Vagina (tissue), 2 donors: ENCODE measurements at regions not wholly inside any gene's neighbourhood (a gene's known extent, or its start where the extent isn't known, plus 50 kb on each side); places are given as distances from the start of the nearest gene placed in this dataset.

Experiments used
- DNase-seq, 2 donors: peaks; one replicate each; pipeline ENCODE4 v3.0.0-alpha.2; 2017; ENCODE audit errors: extremely low spot score in 2 of 2
- H3K27ac ChIP-seq: fragments of 200-600 bp; sonication (generic); one replicate; pipeline ENCODE4 v1.5.1; 2019
- H3K27me3 ChIP-seq: fragments of 200-600 bp; sonication (generic); one replicate; pipeline ENCODE4 v1.5.1; 2019
- H3K36me3 ChIP-seq, 2 donors: fragments of 200-600 bp; sonication (generic); one replicate each; pipeline ENCODE4 v1.5.1; 2017 to 2019
- H3K4me1 ChIP-seq: fragments of 200-600 bp; sonication (generic); one replicate; pipeline ENCODE4 v1.5.1; 2019
- H3K4me3 ChIP-seq, 2 donors: fragments of 200-600 bp; sonication (generic); 1 replicate in 1 of 2; 2 replicates in 1 of 2; pipeline ENCODE4 v1.5.1; 2016 to 2019
- H3K9me3 ChIP-seq: fragments of 200-600 bp; sonication (generic); one replicate; pipeline ENCODE4 v1.5.1; 2019
- POLR2A ChIP-seq, 2 donors: fragments of 450-650 bp; IDR thresholded peaks; one replicate each; pipeline ENCODE4 v1.6.1; 2017; ENCODE audit warnings: antibody characterized with exemption in 2 of 2, mild to moderate bottlenecking in 2 of 2, moderate library complexity in 2 of 2
- POLR2AphosphoS5 ChIP-seq, 2 donors: sonication (generic); formaldehyde crosslinking; IDR thresholded peaks; one replicate each; pipeline ENCODE4 v1.9.0; 2017; ENCODE audit warnings: antibody characterized with exemption in 2 of 2, mild to moderate bottlenecking in 2 of 2, low read depth in 1 of 2; ENCODE audit not compliant: insufficient read depth in 1 of 2
- intact Hi-C: fragments of 100-400 bp; cut with DNase I; formaldehyde crosslinking; loops from one replicate; pipeline ENCODE4 v1.15.1; 2023
- TF ChIP-seq, protein P1 (sequence below), 3 experiments: fragments of 450-650 bp in 2 of 3; fragments of 200-600 bp in 1 of 3; sonication (generic) in 1 of 3; IDR thresholded peaks; one replicate each; pipeline ENCODE4 v1.5.1; 2017 to 2019; ENCODE audit warnings: antibody characterized with exemption in 3 of 3, mild to moderate bottlenecking in 2 of 3, moderate library complexity in 2 of 3

DNA sequence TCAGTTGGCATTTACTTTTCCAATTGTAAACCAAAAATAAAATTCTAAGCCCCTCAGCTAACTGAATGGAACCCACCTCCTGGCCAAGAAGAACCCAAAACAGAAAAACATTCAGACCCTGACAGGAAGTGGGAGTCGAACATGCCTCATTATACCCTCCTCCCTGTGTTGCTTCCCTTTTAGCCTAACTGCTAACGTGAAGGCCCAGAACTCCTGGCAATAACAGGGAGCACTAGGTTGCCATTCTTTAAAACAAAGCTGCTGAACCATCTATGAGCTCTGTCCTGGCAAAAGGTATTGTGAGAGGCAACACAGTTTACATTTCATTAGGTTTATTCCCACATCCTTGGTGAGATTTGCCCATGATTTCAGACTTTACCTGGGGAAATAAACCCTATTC lies 481.4 kb downstream of the CHSY3 start:
- Histone ChIP-seq H3K27me3 (no peaks in the 10 kb centered on the region), H3K4me1 (no peaks in the 10 kb centered on the region), H3K4me3 (no peak overlapping the region), H3K27ac (no peak overlapping the region), H3K9me3 (no peaks in the 10 kb centered on the region), H3K36me3 (no peaks in the 10 kb centered on the region)
- no peak for DNase-seq
- intact Hi-C loops: no loop called here
- TF ChIP-seq POLR2AphosphoS5 (IDR thresholded peaks at IDR 0.05; ENCODE audit: insufficient read depth in 1 of 2, low read depth in 1 of 2) (no peak), POLR2A (IDR thresholded peaks at IDR 0.05) (no peak)
- TF ChIP-seq, protein P1, sequence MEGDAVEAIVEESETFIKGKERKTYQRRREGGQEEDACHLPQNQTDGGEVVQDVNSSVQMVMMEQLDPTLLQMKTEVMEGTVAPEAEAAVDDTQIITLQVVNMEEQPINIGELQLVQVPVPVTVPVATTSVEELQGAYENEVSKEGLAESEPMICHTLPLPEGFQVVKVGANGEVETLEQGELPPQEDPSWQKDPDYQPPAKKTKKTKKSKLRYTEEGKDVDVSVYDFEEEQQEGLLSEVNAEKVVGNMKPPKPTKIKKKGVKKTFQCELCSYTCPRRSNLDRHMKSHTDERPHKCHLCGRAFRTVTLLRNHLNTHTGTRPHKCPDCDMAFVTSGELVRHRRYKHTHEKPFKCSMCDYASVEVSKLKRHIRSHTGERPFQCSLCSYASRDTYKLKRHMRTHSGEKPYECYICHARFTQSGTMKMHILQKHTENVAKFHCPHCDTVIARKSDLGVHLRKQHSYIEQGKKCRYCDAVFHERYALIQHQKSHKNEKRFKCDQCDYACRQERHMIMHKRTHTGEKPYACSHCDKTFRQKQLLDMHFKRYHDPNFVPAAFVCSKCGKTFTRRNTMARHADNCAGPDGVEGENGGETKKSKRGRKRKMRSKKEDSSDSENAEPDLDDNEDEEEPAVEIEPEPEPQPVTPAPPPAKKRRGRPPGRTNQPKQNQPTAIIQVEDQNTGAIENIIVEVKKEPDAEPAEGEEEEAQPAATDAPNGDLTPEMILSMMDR (IDR thresholded peaks at IDR 0.05): no peak

DNA sequence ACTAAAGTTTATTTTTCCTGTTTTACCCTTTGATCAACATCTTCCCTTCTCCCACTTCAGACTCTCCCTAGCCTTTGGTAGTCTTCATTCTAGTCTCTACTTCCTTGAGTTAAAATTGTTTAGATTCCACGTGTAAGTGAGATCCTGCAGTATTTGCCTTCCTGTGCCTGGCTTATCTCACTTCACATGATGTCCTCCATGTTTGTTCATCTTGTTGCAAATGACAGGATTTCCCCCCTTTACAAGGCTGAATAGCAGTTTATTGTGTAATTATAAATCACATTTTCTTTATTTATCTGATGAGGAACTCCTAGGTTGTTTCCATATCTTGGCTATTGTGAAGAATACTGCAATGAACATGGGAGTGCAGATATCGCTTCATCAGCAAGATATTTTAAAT lies 461.7 kb downstream of the CHSY3 start:
- no peak for DNase-seq
- Histone ChIP-seq H3K27ac (no peak overlapping the region), H3K27me3 (no peaks in the 10 kb centered on the region), H3K4me3 (no peak overlapping the region), H3K36me3 (no peaks in the 10 kb centered on the region), H3K4me1 (no peaks in the 10 kb centered on the region), H3K9me3 (no peaks in the 10 kb centered on the region)
- TF ChIP-seq POLR2AphosphoS5 (IDR thresholded peaks at IDR 0.05; ENCODE audit: insufficient read depth in 1 of 2, low read depth in 1 of 2) (no peak), POLR2A (IDR thresholded peaks at IDR 0.05) (no peak)
- TF ChIP-seq, protein P1 (IDR thresholded peaks at IDR 0.05): no peak
- intact Hi-C loops: no loop called here

DNA sequence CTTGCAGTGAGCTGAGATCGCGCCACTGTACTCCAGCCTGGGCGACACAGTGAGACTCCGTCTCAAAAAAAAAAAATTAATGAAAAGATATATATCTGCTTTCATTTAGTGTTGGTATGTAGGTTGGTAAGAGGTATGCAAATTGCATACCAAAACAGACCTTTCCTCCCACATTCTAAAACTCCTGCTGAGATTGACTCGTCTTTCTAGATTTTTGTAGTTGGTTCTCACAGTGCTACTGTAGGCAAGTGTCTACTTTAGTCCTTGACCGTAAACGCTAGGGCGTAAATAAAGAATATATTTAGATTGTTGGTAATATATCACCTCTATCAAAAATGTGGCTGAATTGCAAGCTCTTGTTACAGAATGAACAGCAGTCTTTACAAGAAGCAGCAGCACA lies 445.9 kb downstream of the CHSY3 start:
- H3K27me3 ChIP-seq: no peaks in the 10 kb centered on the region
- no peak for TF ChIP-seq POLR2A (IDR thresholded peaks at IDR 0.05)
- TF ChIP-seq, protein P1 (IDR thresholded peaks at IDR 0.05): no peak
- TF ChIP-seq POLR2AphosphoS5 (IDR thresholded peaks at IDR 0.05; ENCODE audit: insufficient read depth in 1 of 2, low read depth in 1 of 2): no peak

DNA sequence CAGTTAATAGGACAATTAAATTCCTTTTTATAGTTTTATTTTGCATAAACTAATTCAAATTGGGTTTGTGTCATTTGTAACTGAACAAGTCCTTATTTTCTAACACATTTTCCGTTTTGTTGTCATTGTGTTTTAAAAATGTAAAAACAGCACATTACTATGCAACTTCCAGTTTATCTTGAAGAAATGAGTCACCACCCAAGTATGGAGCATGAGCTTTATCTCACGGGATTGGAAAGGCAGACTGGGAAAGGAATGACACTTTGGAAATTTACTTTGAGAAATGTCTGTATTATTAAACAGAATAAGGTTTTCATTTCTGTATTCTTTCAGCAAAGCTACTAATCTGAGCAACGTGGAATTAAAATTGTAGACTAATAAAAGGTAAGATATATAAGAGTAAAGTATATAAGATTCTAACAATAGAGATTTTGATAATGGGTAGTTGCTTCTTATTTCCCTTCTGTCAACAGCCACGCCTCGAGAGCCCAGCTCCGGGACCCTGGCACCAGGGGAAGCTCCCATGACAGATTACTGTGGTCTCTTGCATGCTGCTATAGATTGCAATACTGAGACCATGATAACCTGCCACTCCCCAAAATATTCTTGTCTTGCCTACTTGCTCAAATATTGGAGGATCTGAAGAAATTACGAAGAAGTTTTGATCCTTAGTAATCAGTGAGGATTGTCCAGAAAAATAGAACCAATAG lies 433.1 kb downstream of the CHSY3 start:
- no peaks in the 10 kb centered on the region for H3K9me3 ChIP-seq
- no peak overlapping the region for H3K4me3 ChIP-seq
- DNase-seq: no peak
- TF ChIP-seq POLR2AphosphoS5 (IDR thresholded peaks at IDR 0.05; ENCODE audit: insufficient read depth in 1 of 2, low read depth in 1 of 2) (no peak), POLR2A (IDR thresholded peaks at IDR 0.05) (no peak)
- TF ChIP-seq, protein P1 (IDR thresholded peaks at IDR 0.05): no peak
- no peaks in the 10 kb centered on the region for H3K4me1 ChIP-seq
- no peaks in the 10 kb centered on the region for H3K27me3 ChIP-seq
- no peak overlapping the region for H3K27ac ChIP-seq
- intact Hi-C loops: no loop called here
- no peaks in the 10 kb centered on the region for H3K36me3 ChIP-seq

More for the DNA sequence above, 445.9 kb downstream of the CHSY3 start:
- Histone ChIP-seq H3K9me3 (no peaks in the 10 kb centered on the region), H3K4me1 (no peaks in the 10 kb centered on the region), H3K36me3 (no peaks in the 10 kb centered on the region), H3K27ac (no peak overlapping the region), H3K4me3 (no peak overlapping the region)
- DNase-seq: no peak
- intact Hi-C loops: no loop called here

DNA sequence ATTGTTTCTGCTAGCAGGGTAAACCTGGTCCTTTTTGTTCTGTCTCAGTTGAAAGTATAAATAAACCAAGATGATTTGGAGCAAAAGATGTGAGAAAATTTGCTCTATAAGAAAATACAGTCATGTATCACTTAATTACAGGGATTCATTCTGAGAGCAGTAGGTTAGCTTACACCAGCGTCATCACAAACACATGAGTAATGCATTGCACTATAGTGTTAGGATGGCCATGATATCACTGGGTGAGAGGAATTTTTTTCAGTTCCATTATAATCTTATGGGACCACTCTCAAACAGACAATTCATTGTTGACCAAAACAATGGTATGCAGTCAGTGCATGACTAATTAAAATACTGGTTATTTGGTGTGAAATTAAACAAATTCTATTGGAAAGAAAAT lies 430.9 kb downstream of the CHSY3 start:
- Histone ChIP-seq H3K27me3 (no peaks in the 10 kb centered on the region), H3K27ac (no peak overlapping the region), H3K36me3 (no peaks in the 10 kb centered on the region), H3K4me3 (no peak overlapping the region), H3K9me3 (no peaks in the 10 kb centered on the region), H3K4me1 (no peaks in the 10 kb centered on the region)
- intact Hi-C loops: no loop called here
- TF ChIP-seq, protein P1 (IDR thresholded peaks at IDR 0.05): no peak
- no peak for DNase-seq
